Urinary bladder (tissue), 3 donors: ENCODE measurements at regions not wholly inside any gene's neighbourhood (a gene's known extent, or its start where the extent isn't known, plus 50 kb on each side); places are given as distances from the start of the nearest gene placed in this dataset.

Experiments
- DNase-seq: peaks from one replicate; pipeline ENCODE4 v3.0.0-alpha.2; 2015; ENCODE audit errors: extremely low spot score
- H3K27ac ChIP-seq: one replicate; pipeline ENCODE4 v1.5.1; 2013; ENCODE audit warnings: low read depth, mild to moderate bottlenecking, moderate library complexity
- H3K36me3 ChIP-seq: one replicate; pipeline ENCODE4 v1.6.1; 2013; ENCODE audit warnings: mild to moderate bottlenecking, moderate library complexity; ENCODE audit not compliant: insufficient read depth
- H3K4me1 ChIP-seq: one replicate; pipeline ENCODE4 v1.6.1; 2013; ENCODE audit warnings: mild to moderate bottlenecking, moderate library complexity; ENCODE audit not compliant: insufficient read depth
- H3K4me3 ChIP-seq: one replicate; pipeline ENCODE4 v1.5.1; 2013; ENCODE audit warnings: low read depth, low read length
- WGBS: extraction: QIAGEN DNeasy Blood & Tissue Kit; methylation state at CpG from one replicate; pipeline ENCODE4 v1.1.7; 2013; 5-methylcytosine and 5-hydroxymethylcytosine counted together
- donor health status: healthy with polysubstance abuse.
- donor health status: healthy.

GRCh38 chr15:45743426-45744235 lies 108.8 kb downstream of the SQOR start:
- Histone ChIP-seq H3K4me3 (no peak overlapping the region), H3K4me1 (no peaks in the 10 kb centered on the region), H3K36me3 (no peaks in the 10 kb centered on the region), H3K27ac (no peak overlapping the region)
- no peak for DNase-seq
- 55% methylated on average over 16 of the region's 16 CpGs for WGBS

DNA sequence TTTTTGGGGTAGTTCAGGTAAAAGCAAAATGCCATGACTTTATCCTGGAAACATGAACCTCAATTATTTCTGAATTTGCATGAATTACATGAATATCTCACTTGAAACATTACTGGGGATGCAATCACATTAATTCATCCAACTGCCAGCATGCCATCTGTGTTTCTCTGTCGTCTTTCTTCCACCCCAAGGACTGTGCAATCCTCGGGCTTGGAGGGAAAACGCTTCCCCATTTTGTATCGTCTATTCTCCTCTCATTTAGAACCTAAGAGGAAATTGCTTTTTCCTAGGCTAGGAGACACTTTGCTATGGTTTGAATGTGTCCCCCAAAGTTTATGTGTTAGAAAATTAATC lies 109.4 kb downstream of the SQOR start:
- H3K36me3 ChIP-seq = no peaks in the 10 kb centered on the region
- DNase-seq = no peak
- H3K4me1 ChIP-seq = no peaks in the 10 kb centered on the region
- no peak overlapping the region for H3K27ac ChIP-seq
- H3K4me3 ChIP-seq = no peak overlapping the region
- WGBS = 80% methylated on average over 4 of the region's 4 CpGs

GRCh38 chr15:45747426-45747825 lies 112.6 kb downstream of the SQOR start:
- WGBS = 69% methylated on average over 3 of the region's 3 CpGs

GRCh38 chr15:45751629-45752028 lies 116.8 kb downstream of the SQOR start:
- Histone ChIP-seq H3K4me3 (no peak overlapping the region), H3K36me3 (no peaks in the 10 kb centered on the region), H3K27ac (no peak overlapping the region), H3K4me1 (no peaks in the 10 kb centered on the region)
- WGBS = 64% methylated on average over 3 of the region's 3 CpGs
- no peak for DNase-seq

More at GRCh38 chr15:45747426-45747825, 112.6 kb downstream of the SQOR start:
- no peak overlapping the region for H3K4me3 ChIP-seq
- no peaks in the 10 kb centered on the region for H3K36me3 ChIP-seq
- no peak overlapping the region for H3K27ac ChIP-seq
- DNase-seq = no peak
- no peaks in the 10 kb centered on the region for H3K4me1 ChIP-seq

- no peaks in the 10 kb centered on the region for H3K36me3 ChIP-seq
- WGBS = 55% methylated on average over 3 of the region's 3 CpGs
- H3K27ac ChIP-seq = no peak overlapping the region
- H3K4me1 ChIP-seq = no peaks in the 10 kb centered on the region
- no peak for DNase-seq
- H3K4me3 ChIP-seq = no peak overlapping the region
Observed at GRCh38 chr15:45759936-45760335, 125.1 kb downstream of the SQOR start.

- H3K36me3 ChIP-seq = no peaks in the 10 kb centered on the region
- H3K4me1 ChIP-seq = no peaks in the 10 kb centered on the region
- H3K4me3 ChIP-seq = no peak overlapping the region
- no peak overlapping the region for H3K27ac ChIP-seq
- DNase-seq = no peak
- 82% methylated on average over 1 of the region's 1 CpG for WGBS
Observed at GRCh38 chr15:45762726-45763125, 127.9 kb downstream of the SQOR start.

DNA sequence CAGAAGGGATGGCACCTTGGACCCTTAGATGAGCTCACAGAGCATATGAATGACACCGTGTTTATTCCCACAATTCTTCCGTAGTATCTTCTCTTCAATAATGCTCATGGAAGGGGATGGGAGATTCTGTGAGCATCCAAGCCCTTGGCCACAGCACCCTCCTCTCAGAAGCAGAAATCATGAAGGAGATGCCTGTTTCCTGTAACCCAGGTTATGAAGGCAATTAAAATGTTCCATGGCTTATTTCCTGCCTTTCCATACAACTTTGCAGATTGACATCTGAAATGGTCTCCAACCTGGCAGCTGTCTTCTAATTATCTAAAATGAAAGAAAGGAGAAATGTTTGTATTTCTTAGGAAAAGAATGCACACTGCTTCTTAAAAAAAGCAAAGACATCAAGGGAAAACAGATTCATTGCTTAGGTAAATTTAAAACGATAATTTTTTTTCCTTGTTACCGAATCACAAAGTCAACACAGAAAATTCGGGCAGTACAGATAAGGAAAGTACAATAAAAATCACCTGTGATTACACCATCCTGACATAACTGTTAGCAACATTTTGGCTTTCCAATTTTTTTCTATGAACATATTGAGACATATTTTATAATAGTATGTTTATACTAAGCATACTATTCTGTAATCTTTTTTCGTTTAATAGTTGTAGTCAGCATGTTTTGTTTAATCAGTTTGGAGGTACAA lies 128.5 kb downstream of the SQOR start:
- WGBS = 72% methylated on average over 6 of the region's 6 CpGs

GRCh38 chr15:45773149-45773548 lies 138.3 kb downstream of the SQOR start:
- Histone ChIP-seq H3K4me1 (no peaks in the 10 kb centered on the region), H3K27ac (no peak overlapping the region), H3K36me3 (no peaks in the 10 kb centered on the region), H3K4me3 (no peak overlapping the region)
- 64% methylated on average over 3 of the region's 3 CpGs for WGBS
- DNase-seq = no peak

More for the DNA sequence above, 128.5 kb downstream of the SQOR start:
- no peaks in the 10 kb centered on the region for H3K36me3 ChIP-seq
- no peak overlapping the region for H3K27ac ChIP-seq
- DNase-seq = no peak
- no peak overlapping the region for H3K4me3 ChIP-seq
- H3K4me1 ChIP-seq = no peaks in the 10 kb centered on the region

DNA sequence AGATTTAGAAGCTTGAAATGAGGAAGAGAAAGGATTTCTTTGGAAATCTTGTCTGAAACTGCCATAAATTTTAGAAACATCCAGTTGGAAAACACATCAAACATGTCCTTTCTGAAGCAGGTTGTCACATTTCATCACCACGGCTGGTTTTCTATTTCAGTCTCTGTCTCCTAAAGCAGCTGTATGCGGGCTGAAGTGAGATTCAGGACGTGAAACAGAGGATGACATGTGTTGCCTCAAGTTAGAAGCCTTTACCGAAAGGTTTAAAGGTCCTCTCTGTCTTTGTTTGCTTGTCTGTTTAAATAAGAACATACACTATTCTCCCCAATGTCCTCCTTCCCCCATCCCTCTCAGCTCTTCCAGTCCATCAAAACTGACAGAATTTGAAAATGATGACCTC lies 141.9 kb downstream of the SQOR start:
- H3K4me1 ChIP-seq = no peaks in the 10 kb centered on the region
- H3K27ac ChIP-seq = no peak overlapping the region
- DNase-seq = no peak
- H3K4me3 ChIP-seq = no peak overlapping the region
- H3K36me3 ChIP-seq = no peaks in the 10 kb centered on the region
- WGBS = 64% methylated on average over 4 of the region's 4 CpGs

DNA sequence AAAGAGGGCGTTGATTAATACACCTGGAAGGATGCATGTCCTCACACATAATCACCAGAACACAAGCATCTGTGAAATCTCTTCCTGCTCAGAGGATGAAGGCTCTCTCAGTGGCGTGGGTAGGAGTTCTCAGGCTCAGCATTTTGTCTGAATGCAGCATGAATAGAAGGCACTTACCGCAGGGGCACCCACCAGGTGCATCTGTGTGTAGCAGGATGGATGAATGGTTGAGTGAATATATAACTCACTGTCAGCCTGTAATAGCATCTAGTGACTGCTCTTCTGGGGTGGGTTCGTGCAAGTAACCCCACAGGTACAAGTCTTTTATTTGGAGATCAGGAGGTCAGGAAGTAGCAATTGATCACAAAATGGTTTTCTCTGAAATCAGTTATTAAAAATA lies 143.0 kb downstream of the SQOR start:
- no peak for DNase-seq
- Histone ChIP-seq H3K4me1 (no peaks in the 10 kb centered on the region), H3K27ac (no peak overlapping the region), H3K36me3 (no peaks in the 10 kb centered on the region), H3K4me3 (no peak overlapping the region)
- WGBS = 84% methylated on average over 4 of the region's 4 CpGs

- Histone ChIP-seq H3K27ac (no peak overlapping the region), H3K4me1 (no peaks in the 10 kb centered on the region), H3K36me3 (no peaks in the 10 kb centered on the region), H3K4me3 (no peak overlapping the region)
- WGBS = 83% methylated on average over 2 of the region's 2 CpGs
- no peak for DNase-seq
Observed at GRCh38 chr15:45780352-45780751, 145.5 kb downstream of the SQOR start.

DNA sequence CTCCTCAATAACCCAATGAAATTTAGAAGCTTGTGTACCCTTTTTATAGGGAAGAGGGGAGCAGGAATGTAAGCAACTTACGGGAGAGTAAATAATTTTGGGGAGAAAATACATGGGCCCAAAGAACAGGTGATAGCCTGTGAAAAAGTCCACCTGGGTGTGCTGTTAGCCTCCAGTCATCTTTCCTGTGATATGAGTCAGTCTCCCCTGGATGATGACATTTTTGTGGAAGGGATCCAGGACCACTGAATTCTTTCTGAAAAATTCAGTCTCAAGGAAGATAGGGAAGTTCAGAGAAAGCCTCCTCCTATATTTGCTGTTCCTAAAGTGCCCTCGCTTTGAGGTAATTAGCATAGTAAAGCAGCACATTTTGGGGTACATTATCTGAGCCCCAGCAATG lies 149.8 kb downstream of the SQOR start:
- no peak overlapping the region for H3K27ac ChIP-seq
- WGBS = 83% methylated on average over 2 of the region's 2 CpGs
- no peaks in the 10 kb centered on the region for H3K36me3 ChIP-seq
- DNase-seq = no peak
- no peak overlapping the region for H3K4me3 ChIP-seq
- no peaks in the 10 kb centered on the region for H3K4me1 ChIP-seq

DNA sequence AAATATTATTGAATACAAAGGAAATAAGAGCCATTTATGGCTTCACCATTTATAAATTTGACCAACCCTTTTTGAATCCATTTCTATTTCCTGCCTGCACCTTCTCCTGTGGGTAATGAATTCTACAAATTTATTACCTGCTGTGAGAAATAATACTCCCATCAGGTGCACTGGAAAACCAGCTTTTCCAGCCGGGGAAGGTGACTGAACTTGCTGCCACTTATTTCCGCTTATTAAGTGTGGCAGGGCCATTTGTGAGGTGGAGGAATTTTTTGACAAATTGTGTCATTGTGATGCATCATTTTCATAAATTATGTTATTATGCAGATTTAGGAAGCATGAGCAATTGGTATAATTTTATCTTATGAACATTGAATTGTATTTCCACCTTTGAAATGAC lies 151.1 kb downstream of the SQOR start:
- Histone ChIP-seq H3K4me3 (no peak overlapping the region), H3K4me1 (no peaks in the 10 kb centered on the region), H3K36me3 (no peaks in the 10 kb centered on the region), H3K27ac (no peak overlapping the region)
- WGBS = 90% methylated on average over 2 of the region's 2 CpGs
- no peak for DNase-seq

- H3K4me3 ChIP-seq = no peak overlapping the region
- H3K27ac ChIP-seq = no peak overlapping the region
- no peaks in the 10 kb centered on the region for H3K4me1 ChIP-seq
- no peak for DNase-seq
- no peaks in the 10 kb centered on the region for H3K36me3 ChIP-seq
- 62% methylated on average over 4 of the region's 4 CpGs for WGBS
Observed at GRCh38 chr15:45790325-45790943, 155.6 kb downstream of the SQOR start.
